ENCODE measurements at regions not wholly inside any gene's neighbourhood (a gene's known extent, or its start where the extent isn't known, plus 50 kb on each side); places are given as distances from the start of the nearest gene placed in this dataset.

DNA sequence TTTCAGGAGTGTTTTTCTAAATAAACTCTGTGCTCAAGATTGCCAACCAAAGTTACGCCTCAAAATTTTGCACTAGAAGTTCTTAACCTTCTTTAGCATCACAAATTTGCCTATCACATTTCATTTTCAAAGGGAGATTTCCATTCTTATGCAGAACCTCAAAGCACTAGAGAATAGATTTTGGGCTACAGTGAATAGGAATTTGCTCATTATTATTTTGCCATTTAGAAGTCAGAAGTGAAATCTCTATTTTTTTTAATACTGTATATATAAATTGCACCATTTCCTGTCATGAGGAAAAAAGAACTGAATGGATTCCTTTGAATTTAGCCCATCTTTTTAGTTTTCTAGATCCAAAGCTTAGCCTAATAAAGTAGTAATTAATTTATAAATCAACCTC, 796.4 kb downstream of the ADGRL2 start:
- TF ChIP-seq, protein P1, sequence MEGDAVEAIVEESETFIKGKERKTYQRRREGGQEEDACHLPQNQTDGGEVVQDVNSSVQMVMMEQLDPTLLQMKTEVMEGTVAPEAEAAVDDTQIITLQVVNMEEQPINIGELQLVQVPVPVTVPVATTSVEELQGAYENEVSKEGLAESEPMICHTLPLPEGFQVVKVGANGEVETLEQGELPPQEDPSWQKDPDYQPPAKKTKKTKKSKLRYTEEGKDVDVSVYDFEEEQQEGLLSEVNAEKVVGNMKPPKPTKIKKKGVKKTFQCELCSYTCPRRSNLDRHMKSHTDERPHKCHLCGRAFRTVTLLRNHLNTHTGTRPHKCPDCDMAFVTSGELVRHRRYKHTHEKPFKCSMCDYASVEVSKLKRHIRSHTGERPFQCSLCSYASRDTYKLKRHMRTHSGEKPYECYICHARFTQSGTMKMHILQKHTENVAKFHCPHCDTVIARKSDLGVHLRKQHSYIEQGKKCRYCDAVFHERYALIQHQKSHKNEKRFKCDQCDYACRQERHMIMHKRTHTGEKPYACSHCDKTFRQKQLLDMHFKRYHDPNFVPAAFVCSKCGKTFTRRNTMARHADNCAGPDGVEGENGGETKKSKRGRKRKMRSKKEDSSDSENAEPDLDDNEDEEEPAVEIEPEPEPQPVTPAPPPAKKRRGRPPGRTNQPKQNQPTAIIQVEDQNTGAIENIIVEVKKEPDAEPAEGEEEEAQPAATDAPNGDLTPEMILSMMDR (conservative IDR thresholded peaks at IDR 0.05; ENCODE audit: low read depth, low read length) = no peak
- no peak for TF ChIP-seq POLR2A (IDR thresholded peaks at IDR 0.05; ENCODE audit: low read depth, low read length)
- TF ChIP-seq, protein P2, sequence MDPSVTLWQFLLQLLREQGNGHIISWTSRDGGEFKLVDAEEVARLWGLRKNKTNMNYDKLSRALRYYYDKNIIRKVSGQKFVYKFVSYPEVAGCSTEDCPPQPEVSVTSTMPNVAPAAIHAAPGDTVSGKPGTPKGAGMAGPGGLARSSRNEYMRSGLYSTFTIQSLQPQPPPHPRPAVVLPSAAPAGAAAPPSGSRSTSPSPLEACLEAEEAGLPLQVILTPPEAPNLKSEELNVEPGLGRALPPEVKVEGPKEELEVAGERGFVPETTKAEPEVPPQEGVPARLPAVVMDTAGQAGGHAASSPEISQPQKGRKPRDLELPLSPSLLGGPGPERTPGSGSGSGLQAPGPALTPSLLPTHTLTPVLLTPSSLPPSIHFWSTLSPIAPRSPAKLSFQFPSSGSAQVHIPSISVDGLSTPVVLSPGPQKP (IDR thresholded peaks at IDR 0.05; ENCODE audit: borderline replicate concordance, low read depth, low read length) = no peak
- TF ChIP-seq USF2 (IDR thresholded peaks at IDR 0.05; ENCODE audit: low read depth, low read length) = no peak
- TF ChIP-seq FOS (IDR thresholded peaks at IDR 0.05; ENCODE audit: low read depth, low read length) = no peak
- TF ChIP-seq MXI1 (IDR thresholded peaks at IDR 0.05; ENCODE audit: borderline replicate concordance, low read depth, low read length) = no peak
- TF ChIP-seq RCOR1 (IDR thresholded peaks at IDR 0.05; ENCODE audit: insufficient replicate concordance, low read length) = no peak
